Peyer's patch (tissue), 4 donors: ENCODE measurements at regions not wholly inside any gene's neighbourhood (a gene's known extent, or its start where the extent isn't known, plus 50 kb on each side); places are given as distances from the start of the nearest gene placed in this dataset.

Source experiments
- POLR2A ChIP-seq, 2 donors: fragments of 450-650 bp; IDR thresholded peaks; one replicate each; pipeline ENCODE4 v1.5.1; 2017; ENCODE audit warnings: antibody characterized with exemption in 2 of 2, mild to moderate bottlenecking in 2 of 2, moderate library complexity in 2 of 2
- TF ChIP-seq, protein P1 (sequence below), 6 experiments: fragments of 450-650 bp in 4 of 6; fragments of 200-600 bp in 2 of 6; sonication (generic) in 1 of 6; IDR thresholded peaks; one replicate each; pipeline ENCODE4 v1.5.1; 2017 to 2019; ENCODE audit warnings: antibody characterized with exemption in 6 of 6, mild to moderate bottlenecking in 3 of 6, moderate library complexity in 1 of 6

DNA sequence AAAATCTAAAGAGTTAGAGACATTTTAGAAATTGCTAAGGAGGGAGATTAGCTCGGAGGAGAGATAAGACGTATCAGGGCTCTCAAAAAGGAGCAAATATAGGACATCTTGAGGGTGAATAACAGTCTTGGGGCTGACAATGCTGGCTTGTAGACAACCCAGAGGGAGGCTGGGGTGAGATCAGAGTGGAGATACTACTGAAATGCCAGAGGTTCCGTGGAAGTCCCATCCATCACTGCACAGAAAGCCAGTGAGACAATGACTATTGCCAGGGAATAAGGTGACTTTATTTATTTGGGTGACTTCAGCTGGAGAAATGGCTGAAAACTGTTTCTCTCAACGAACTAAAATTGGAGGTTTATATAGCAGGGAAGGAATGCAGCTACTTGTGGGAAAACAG, 838.1 kb upstream of the AGA start:
- TF ChIP-seq, protein P1, sequence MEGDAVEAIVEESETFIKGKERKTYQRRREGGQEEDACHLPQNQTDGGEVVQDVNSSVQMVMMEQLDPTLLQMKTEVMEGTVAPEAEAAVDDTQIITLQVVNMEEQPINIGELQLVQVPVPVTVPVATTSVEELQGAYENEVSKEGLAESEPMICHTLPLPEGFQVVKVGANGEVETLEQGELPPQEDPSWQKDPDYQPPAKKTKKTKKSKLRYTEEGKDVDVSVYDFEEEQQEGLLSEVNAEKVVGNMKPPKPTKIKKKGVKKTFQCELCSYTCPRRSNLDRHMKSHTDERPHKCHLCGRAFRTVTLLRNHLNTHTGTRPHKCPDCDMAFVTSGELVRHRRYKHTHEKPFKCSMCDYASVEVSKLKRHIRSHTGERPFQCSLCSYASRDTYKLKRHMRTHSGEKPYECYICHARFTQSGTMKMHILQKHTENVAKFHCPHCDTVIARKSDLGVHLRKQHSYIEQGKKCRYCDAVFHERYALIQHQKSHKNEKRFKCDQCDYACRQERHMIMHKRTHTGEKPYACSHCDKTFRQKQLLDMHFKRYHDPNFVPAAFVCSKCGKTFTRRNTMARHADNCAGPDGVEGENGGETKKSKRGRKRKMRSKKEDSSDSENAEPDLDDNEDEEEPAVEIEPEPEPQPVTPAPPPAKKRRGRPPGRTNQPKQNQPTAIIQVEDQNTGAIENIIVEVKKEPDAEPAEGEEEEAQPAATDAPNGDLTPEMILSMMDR (IDR thresholded peaks at IDR 0.05) = no peak
- no peak for TF ChIP-seq POLR2A (IDR thresholded peaks at IDR 0.05)
